ENCODE measurements at regions not wholly inside any gene's neighbourhood (a gene's known extent, or its start where the extent isn't known, plus 50 kb on each side); places are given as distances from the start of the nearest gene placed in this dataset.

- no peak for DNase-seq (ENCODE audit: low read depth in 2 of 2)
These were observed 348.8 kb upstream of the SPTLC3 start for GRCh38 chr20:12659942-12660341.

- DNase-seq (ENCODE audit: low read depth in 2 of 2): no peak
These were observed 347.9 kb upstream of the SPTLC3 start for GRCh38 chr20:12660918-12661317.

GRCh38 chr20:12670301-12670700 is 338.5 kb upstream of the SPTLC3 start:
- no peak for DNase-seq (ENCODE audit: low read depth in 2 of 2)

- DNase-seq (ENCODE audit: low read depth in 2 of 2): no peak
These were observed 335.4 kb upstream of the SPTLC3 start for GRCh38 chr20:12673352-12673751.

GRCh38 chr20:12677925-12678324 is 330.8 kb upstream of the SPTLC3 start:
- no peak for DNase-seq (ENCODE audit: low read depth in 2 of 2)

- no peak for DNase-seq (ENCODE audit: low read depth in 2 of 2)
These were observed 329.3 kb upstream of the SPTLC3 start for GRCh38 chr20:12679447-12679846.

GRCh38 chr20:12682613-12683012 is 326.2 kb upstream of the SPTLC3 start:
- DNase-seq (ENCODE audit: low read depth in 2 of 2): no peak

GRCh38 chr20:12687476-12687875 is 321.3 kb upstream of the SPTLC3 start:
- DNase-seq (ENCODE audit: low read depth in 2 of 2): no peak

- DNase-seq (ENCODE audit: low read depth in 2 of 2): no peak
These were observed 312.8 kb upstream of the SPTLC3 start for GRCh38 chr20:12695937-12696336.

GRCh38 chr20:12698817-12699216 is 310.0 kb upstream of the SPTLC3 start:
- no peak for DNase-seq (ENCODE audit: low read depth in 2 of 2)

GRCh38 chr20:12699374-12700228 is 309.2 kb upstream of the SPTLC3 start:
- DNase-seq (ENCODE audit: low read depth in 2 of 2): no peak

GRCh38 chr20:12700701-12701100 is 308.1 kb upstream of the SPTLC3 start:
- DNase-seq (ENCODE audit: low read depth in 2 of 2): no peak

- DNase-seq (ENCODE audit: low read depth in 2 of 2): no peak
These were observed 306.5 kb upstream of the SPTLC3 start for GRCh38 chr20:12702312-12702711.

GRCh38 chr20:12715371-12715770 is 293.4 kb upstream of the SPTLC3 start:
- no peak for DNase-seq (ENCODE audit: low read depth in 2 of 2)

- no peak for DNase-seq (ENCODE audit: low read depth in 2 of 2)
These were observed 292.6 kb upstream of the SPTLC3 start for GRCh38 chr20:12715991-12716680.

- DNase-seq (ENCODE audit: low read depth in 2 of 2): no peak
These were observed 291.7 kb upstream of the SPTLC3 start for GRCh38 chr20:12717061-12717460.

GRCh38 chr20:12718619-12719018 is 290.2 kb upstream of the SPTLC3 start:
- no peak for DNase-seq (ENCODE audit: low read depth in 2 of 2)

GRCh38 chr20:12721636-12722035 is 287.1 kb upstream of the SPTLC3 start:
- no peak for DNase-seq (ENCODE audit: low read depth in 2 of 2)

- DNase-seq (ENCODE audit: low read depth in 2 of 2): no peak
These were observed 286.7 kb upstream of the SPTLC3 start for GRCh38 chr20:12722091-12722490.

- DNase-seq (ENCODE audit: low read depth in 2 of 2): no peak
These were observed 285.0 kb upstream of the SPTLC3 start for GRCh38 chr20:12723811-12724210.

GRCh38 chr20:12728782-12729181 is 280.0 kb upstream of the SPTLC3 start:
- no peak for DNase-seq (ENCODE audit: low read depth in 2 of 2)

GRCh38 chr20:12729326-12729725 is 279.4 kb upstream of the SPTLC3 start:
- DNase-seq (ENCODE audit: low read depth in 2 of 2): no peak

GRCh38 chr20:12733811-12734210 is 275.0 kb upstream of the SPTLC3 start:
- no peak for DNase-seq (ENCODE audit: low read depth in 2 of 2)

Data from stimulated activated CD4-positive, alpha-beta T cell treated with anti-CD3 and anti-CD28 coated beads, Interleukin-1b, Interleukin-23, amount 100 ng/mL, for 4 hours (primary cell).